ENCODE measurements at regions not wholly inside any gene's neighbourhood (a gene's known extent, or its start where the extent isn't known, plus 50 kb on each side); places are given as distances from the start of the nearest gene placed in this dataset.
A peak's percentile ranks its signal among the peaks of the same experiment; 100 is the strongest.

- Histone ChIP-seq H3K4me3 (no peak overlapping the region), H3K27ac (no peak overlapping the region), H3K27me3 (no peaks in the 10 kb centered on the region), H3K4me1 (no peaks in the 10 kb centered on the region), H3K36me3 (no peaks in the 10 kb centered on the region), H3K9me3 (no peaks in the 10 kb centered on the region)
- WGBS (ENCODE audit: insufficient coverage, low coverage, low lambda C conversion rate, missing lambda C conversion rate): 62% methylated on average over 8 of the region's 8 CpGs
- intact Hi-C loops (cut with DNase I): no loop called here
- ATAC-seq (peak in 2 of 4 donors; percentile 21 to 33), DNase-seq (no peak)
- TF ChIP-seq POLR2A (IDR thresholded peaks at IDR 0.05): no peak
- TF ChIP-seq CTCF (IDR thresholded peaks at IDR 0.05): no peak
These were observed 191.4 kb downstream of the SPRY1 start for GRCh38 chr4:123587983-123588494.

GRCh38 chr4:123588631-123589241 lies 192.1 kb downstream of the SPRY1 start:
- intact Hi-C loops (cut with DNase I): no loop called here
- no peak overlapping the region for H3K4me3 ChIP-seq
- TF ChIP-seq CTCF (IDR thresholded peaks at IDR 0.05) (no peak), POLR2A (IDR thresholded peaks at IDR 0.05) (no peak)
- no peak overlapping the region for H3K27ac ChIP-seq
- ATAC-seq (peak in 1 of 4 donors; percentile 45), DNase-seq (no peak)
- H3K9me3 ChIP-seq: no peaks in the 10 kb centered on the region
- H3K27me3 ChIP-seq: no peaks in the 10 kb centered on the region
- no peaks in the 10 kb centered on the region for H3K4me1 ChIP-seq
- WGBS (ENCODE audit: insufficient coverage, low coverage, low lambda C conversion rate, missing lambda C conversion rate): 64% methylated on average over 8 of the region's 8 CpGs
- no peaks in the 10 kb centered on the region for H3K36me3 ChIP-seq

GRCh38 chr4:123589301-123589700 lies 192.7 kb downstream of the SPRY1 start:
- DNase-seq: no peak
- TF ChIP-seq POLR2A (IDR thresholded peaks at IDR 0.05): no peak
- no peak for TF ChIP-seq CTCF (IDR thresholded peaks at IDR 0.05)
- ATAC-seq: no peak
- Histone ChIP-seq H3K27ac (no peak overlapping the region), H3K4me1 (no peaks in the 10 kb centered on the region), H3K36me3 (no peaks in the 10 kb centered on the region), H3K27me3 (no peaks in the 10 kb centered on the region), H3K9me3 (no peaks in the 10 kb centered on the region), H3K4me3 (no peak overlapping the region)
- WGBS (ENCODE audit: insufficient coverage, low coverage, low lambda C conversion rate, missing lambda C conversion rate): 38% methylated on average over 3 of the region's 3 CpGs
- intact Hi-C loops (cut with DNase I): no loop called here

- no peak for ATAC-seq
- TF ChIP-seq POLR2A (IDR thresholded peaks at IDR 0.05) (no peak), CTCF (IDR thresholded peaks at IDR 0.05) (no peak)
- no peaks in the 10 kb centered on the region for H3K9me3 ChIP-seq
- H3K27ac ChIP-seq: no peak overlapping the region
- intact Hi-C loops (cut with DNase I): no loop called here
- H3K36me3 ChIP-seq: no peaks in the 10 kb centered on the region
- H3K4me1 ChIP-seq: no peaks in the 10 kb centered on the region
- WGBS (ENCODE audit: insufficient coverage, low coverage, low lambda C conversion rate, missing lambda C conversion rate): 78% methylated on average over 2 of the region's 2 CpGs
- no peak overlapping the region for H3K4me3 ChIP-seq
- no peak for DNase-seq
- no peaks in the 10 kb centered on the region for H3K27me3 ChIP-seq
These were observed 195.3 kb downstream of the SPRY1 start for GRCh38 chr4:123591875-123592274.
